ENCODE measurements at regions not wholly inside any gene's neighbourhood (a gene's known extent, or its start where the extent isn't known, plus 50 kb on each side); places are given as distances from the start of the nearest gene placed in this dataset.
A peak's percentile ranks its signal among the peaks of the same experiment; 100 is the strongest.

DNA sequence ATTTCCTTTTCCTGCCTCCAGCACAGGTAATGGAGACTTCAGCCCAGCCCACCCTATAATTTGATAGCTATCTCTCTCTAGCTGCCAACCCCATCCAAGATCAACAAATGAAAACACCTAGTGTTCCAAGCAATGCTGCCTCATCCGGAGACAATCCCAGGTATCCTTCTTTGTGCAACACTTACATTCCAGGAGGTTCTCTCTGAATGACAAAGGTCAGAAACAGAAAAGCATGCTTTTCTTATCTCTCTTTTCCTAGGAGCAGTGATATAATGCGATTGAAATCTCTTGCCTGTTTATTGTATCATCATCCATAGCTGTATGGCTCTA is 699.3 kb downstream of the INHBA start:
- Histone ChIP-seq H3K4me3 (no peak overlapping the region), H3K4me1 (replicated peaks) (no peaks in the 10 kb centered on the region), H3K9me3 (no peaks in the 10 kb centered on the region), H3K27ac (no peak overlapping the region), H3K36me3 (no peaks in the 10 kb centered on the region), H3K27me3 (replicated peaks; ENCODE audit: insufficient read depth) (no peaks in the 10 kb centered on the region)
- intact Hi-C loops (cut with DNase I): no loop called here
- DNase-seq (ENCODE audit: low spot score): peak; percentile 18
- TF ChIP-seq, protein P1, sequence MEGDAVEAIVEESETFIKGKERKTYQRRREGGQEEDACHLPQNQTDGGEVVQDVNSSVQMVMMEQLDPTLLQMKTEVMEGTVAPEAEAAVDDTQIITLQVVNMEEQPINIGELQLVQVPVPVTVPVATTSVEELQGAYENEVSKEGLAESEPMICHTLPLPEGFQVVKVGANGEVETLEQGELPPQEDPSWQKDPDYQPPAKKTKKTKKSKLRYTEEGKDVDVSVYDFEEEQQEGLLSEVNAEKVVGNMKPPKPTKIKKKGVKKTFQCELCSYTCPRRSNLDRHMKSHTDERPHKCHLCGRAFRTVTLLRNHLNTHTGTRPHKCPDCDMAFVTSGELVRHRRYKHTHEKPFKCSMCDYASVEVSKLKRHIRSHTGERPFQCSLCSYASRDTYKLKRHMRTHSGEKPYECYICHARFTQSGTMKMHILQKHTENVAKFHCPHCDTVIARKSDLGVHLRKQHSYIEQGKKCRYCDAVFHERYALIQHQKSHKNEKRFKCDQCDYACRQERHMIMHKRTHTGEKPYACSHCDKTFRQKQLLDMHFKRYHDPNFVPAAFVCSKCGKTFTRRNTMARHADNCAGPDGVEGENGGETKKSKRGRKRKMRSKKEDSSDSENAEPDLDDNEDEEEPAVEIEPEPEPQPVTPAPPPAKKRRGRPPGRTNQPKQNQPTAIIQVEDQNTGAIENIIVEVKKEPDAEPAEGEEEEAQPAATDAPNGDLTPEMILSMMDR (IDR thresholded peaks at IDR 0.05): no peak
- peak; percentile 67 for TF ChIP-seq POLR2AphosphoS5 (IDR thresholded peaks at IDR 0.05)
- 49% methylated on average over 2 of the region's 2 CpGs for WGBS

DNA sequence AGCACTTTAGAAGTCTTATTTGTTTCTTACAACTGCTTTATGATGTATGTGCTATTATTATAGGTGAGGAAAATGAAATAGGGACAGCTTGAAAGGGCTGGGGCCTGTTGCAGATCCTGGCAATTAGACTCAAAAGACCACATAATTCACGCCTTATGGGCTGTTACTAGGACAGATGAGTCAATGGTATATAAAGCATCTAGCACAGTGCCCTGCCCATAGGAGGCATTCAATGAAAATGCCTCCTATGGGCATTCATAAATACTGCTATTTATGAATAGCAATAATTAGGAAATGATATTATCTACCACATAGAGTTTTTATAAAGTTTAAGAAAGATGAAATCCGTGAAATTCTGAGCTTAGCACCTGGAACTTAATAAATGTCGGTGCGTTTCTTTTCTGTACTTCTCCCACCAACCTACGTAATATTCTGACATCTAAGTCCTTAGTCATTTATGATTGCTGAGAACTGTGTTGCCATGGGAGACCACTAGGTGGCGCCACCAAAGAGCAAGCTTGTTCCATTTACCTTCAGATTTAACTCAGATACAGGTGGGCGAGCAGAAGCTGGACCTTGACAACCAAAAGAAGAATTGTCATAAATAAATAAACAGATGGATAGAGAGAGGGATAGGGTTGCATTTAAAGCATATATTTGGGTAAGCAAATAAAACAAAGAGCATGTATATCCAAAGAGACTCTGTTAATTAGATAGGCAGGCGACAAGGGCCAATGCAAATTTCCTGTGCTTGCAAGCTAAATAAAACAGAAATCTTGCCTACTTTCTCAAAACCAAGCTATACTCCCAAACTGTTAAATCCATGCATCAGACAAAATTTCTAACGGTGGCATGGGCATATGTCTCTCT is 699.9 kb downstream of the INHBA start:
- WGBS: 78% methylated on average over 9 of the region's 9 CpGs
- TF ChIP-seq, protein P1 (IDR thresholded peaks at IDR 0.05): peak in 2 of 4 experiments; percentile 31 to 53
- TF ChIP-seq POLR2A (IDR thresholded peaks at IDR 0.05): no peak
- H3K4me3 ChIP-seq: no peak overlapping the region
- H3K9me3 ChIP-seq: no peaks in the 10 kb centered on the region
- H3K36me3 ChIP-seq: no peaks in the 10 kb centered on the region
- intact Hi-C loops (cut with DNase I): no loop called here
- no peaks in the 10 kb centered on the region for H3K4me1 ChIP-seq (replicated peaks)
- no peaks in the 10 kb centered on the region for H3K27me3 ChIP-seq (replicated peaks; ENCODE audit: insufficient read depth)
- no peak overlapping the region for H3K27ac ChIP-seq
- no peak for DNase-seq (ENCODE audit: low spot score)

DNA sequence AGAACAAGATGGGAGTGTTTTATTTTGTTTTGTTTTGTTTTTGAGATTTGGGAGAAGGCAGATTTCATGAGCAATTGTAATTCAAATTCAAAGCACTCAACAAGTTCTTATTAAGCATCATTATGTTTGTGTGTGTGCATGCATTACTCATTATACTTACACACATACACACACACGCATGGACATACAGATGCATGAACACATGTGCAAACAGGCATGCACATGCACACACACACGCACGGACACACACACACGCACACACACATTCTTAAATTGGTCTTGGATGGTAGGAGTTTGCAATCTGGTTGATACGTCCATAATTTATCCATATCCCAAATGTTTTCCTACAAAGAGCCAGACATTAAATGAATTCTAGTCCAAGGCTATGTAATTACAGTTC is 702.8 kb downstream of the INHBA start:
- Histone ChIP-seq H3K9me3 (no peaks in the 10 kb centered on the region), H3K4me3 (no peak overlapping the region), H3K27ac (no peak overlapping the region), H3K36me3 (no peaks in the 10 kb centered on the region), H3K27me3 (replicated peaks; ENCODE audit: insufficient read depth) (no peaks in the 10 kb centered on the region), H3K4me1 (replicated peaks) (no peaks in the 10 kb centered on the region)
- no peak for DNase-seq (ENCODE audit: low spot score)
- TF ChIP-seq, protein P1 (IDR thresholded peaks at IDR 0.05): no peak
- TF ChIP-seq POLR2AphosphoS5 (IDR thresholded peaks at IDR 0.05) (no peak), POLR2A (IDR thresholded peaks at IDR 0.05) (no peak)
- intact Hi-C loops (cut with DNase I): no loop called here
- 98% methylated on average over 5 of the region's 5 CpGs for WGBS

DNA sequence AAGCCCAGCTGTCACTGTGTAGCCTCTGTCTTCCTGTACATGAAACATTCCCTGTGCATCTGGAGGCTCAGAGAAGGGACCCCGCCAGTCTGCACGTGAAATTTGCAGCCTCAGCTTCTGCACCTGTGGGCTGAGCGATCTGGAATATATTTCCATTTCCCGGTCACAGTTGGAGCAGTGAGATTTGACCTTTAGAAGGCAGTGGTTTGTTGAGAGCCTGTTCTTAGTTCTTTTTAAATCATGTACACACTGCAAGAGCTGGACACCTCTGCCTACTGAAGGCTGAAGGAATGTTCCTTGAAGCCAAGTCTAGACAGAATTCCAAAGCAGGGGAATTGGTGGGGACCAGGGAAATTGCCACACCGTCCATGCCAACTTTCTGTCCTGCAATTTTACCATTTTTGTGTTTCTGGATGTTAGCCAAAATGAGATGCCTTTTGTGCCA is 706.6 kb downstream of the INHBA start:
- intact Hi-C loops (cut with DNase I): no loop called here
- DNase-seq (ENCODE audit: low spot score): no peak
- no peaks in the 10 kb centered on the region for H3K4me1 ChIP-seq (replicated peaks)

More for the DNA sequence above, 706.6 kb downstream of the INHBA start:
- WGBS: 82% methylated on average over 5 of the region's 5 CpGs
- no peaks in the 10 kb centered on the region for H3K27me3 ChIP-seq (replicated peaks; ENCODE audit: insufficient read depth)
- no peak overlapping the region for H3K4me3 ChIP-seq
- TF ChIP-seq, protein P1 (IDR thresholded peaks at IDR 0.05): no peak
- TF ChIP-seq POLR2AphosphoS5 (IDR thresholded peaks at IDR 0.05): no peak
- no peak for TF ChIP-seq POLR2A (IDR thresholded peaks at IDR 0.05)
- no peaks in the 10 kb centered on the region for H3K36me3 ChIP-seq
- H3K27ac ChIP-seq: no peak overlapping the region
- H3K9me3 ChIP-seq: no peaks in the 10 kb centered on the region
